ENCODE measurements at regions not wholly inside any gene's neighbourhood (a gene's known extent, or its start where the extent isn't known, plus 50 kb on each side); places are given as distances from the start of the nearest gene placed in this dataset.

DNA sequence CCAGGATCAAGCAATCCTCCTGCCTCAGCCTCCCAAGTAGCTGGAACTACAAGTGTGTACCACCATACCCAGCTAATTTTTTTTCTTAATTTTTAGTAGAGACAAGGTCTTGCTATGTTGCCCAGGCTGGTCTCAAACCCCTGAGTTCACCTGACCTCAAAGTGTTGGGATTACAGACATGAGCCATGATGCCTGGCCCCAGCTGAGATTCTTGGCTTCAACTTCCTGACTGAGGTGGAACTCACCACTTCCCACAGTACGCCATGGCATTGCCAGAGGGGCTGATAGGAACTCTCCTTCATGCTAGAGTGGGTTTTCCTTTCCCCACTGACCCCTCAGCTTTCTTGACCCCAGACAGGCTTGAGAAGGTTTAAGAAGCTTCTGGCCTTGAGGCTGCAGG is 251.0 kb upstream of the CSF3R start:
- H3K27ac ChIP-seq: no peak overlapping the region
- intact Hi-C loops (cut with DNase I): no loop called here
- DNase-seq: no peak
- H3K27me3 ChIP-seq: no peaks in the 10 kb centered on the region
- no peak overlapping the region for H3K4me3 ChIP-seq (replicated peaks in 1 of 3)
- no peaks in the 10 kb centered on the region for H3K4me1 ChIP-seq
- H3K9me3 ChIP-seq: no peaks in the 10 kb centered on the region
- 0% methylated on average over 1 of the region's 1 CpG for WGBS, 2 donors
- H3K36me3 ChIP-seq: no peaks in the 10 kb centered on the region
- TF ChIP-seq, protein P1, sequence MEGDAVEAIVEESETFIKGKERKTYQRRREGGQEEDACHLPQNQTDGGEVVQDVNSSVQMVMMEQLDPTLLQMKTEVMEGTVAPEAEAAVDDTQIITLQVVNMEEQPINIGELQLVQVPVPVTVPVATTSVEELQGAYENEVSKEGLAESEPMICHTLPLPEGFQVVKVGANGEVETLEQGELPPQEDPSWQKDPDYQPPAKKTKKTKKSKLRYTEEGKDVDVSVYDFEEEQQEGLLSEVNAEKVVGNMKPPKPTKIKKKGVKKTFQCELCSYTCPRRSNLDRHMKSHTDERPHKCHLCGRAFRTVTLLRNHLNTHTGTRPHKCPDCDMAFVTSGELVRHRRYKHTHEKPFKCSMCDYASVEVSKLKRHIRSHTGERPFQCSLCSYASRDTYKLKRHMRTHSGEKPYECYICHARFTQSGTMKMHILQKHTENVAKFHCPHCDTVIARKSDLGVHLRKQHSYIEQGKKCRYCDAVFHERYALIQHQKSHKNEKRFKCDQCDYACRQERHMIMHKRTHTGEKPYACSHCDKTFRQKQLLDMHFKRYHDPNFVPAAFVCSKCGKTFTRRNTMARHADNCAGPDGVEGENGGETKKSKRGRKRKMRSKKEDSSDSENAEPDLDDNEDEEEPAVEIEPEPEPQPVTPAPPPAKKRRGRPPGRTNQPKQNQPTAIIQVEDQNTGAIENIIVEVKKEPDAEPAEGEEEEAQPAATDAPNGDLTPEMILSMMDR (IDR thresholded peaks at IDR 0.05): no peak
- no peak for TF ChIP-seq POLR2A (IDR thresholded peaks at IDR 0.05)

DNA sequence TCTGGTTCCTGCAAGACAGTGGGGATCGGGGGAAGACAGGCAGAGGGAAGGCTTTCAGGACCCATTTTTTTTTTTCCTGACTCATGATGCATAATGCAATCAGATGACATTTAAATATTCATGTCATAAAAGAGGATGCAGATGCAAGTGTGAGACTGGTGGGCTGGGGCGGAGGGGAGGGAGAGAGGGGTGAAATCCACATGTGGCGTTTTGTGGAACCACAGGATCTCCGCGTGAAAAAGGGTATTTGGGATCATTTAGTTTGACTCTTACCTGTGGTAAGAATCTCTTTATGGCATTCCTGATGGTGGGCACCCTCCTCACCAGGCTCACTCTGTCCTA is 249.3 kb upstream of the CSF3R start:
- no peak for DNase-seq
- no peak overlapping the region for H3K27ac ChIP-seq
- no peaks in the 10 kb centered on the region for H3K36me3 ChIP-seq
- no peak overlapping the region for H3K4me3 ChIP-seq (replicated peaks in 1 of 3)
- no peaks in the 10 kb centered on the region for H3K9me3 ChIP-seq
- H3K4me1 ChIP-seq: no peaks in the 10 kb centered on the region
- no peaks in the 10 kb centered on the region for H3K27me3 ChIP-seq
- WGBS, 2 donors: 79% methylated on average over 5 of the region's 5 CpGs
- TF ChIP-seq, protein P1 (IDR thresholded peaks at IDR 0.05): no peak
- no peak for TF ChIP-seq POLR2A (IDR thresholded peaks at IDR 0.05)
- intact Hi-C loops (cut with DNase I): no loop called here

DNA sequence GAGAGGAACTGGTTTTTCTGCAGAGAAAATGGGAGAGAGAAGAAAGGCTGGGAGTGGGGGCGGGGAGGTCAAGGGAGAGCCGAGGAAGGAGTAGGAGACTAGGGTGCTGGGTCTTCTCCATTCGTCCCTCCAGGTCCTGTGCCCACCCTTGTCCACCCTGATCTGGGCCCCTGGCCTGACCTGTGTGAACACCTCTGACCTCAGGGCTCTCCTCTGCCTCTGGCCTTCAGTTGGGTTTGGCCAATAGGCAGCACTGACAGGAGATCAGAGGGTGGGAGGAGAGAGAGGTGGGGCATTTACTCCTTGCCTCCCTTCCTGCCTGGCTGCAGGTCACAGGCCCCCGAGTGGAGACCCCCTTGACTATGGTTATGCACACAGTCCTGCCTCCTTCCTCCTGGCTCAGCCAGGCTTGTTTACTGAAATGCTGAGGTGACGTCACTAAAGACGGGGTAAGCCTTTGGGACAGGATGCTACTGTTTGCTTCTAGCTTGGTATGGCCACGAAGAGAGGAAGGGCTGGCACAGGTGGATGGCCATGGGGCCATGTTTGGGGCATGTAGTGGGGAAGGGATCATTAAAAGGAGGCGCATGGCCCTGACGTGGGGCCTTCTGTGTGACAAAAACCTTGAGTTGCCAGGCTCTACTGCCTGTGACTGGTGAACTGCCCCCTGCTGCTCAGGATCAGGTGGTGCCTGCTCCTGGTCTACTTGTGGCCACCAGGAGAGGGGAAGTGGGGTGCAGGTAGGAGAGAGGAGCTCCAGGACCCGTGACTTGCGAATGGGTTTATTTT is 248.7 kb upstream of the CSF3R start:
- H3K4me3 ChIP-seq (replicated peaks in 1 of 3): no peak overlapping the region
- H3K36me3 ChIP-seq: no peaks in the 10 kb centered on the region
- no peaks in the 10 kb centered on the region for H3K9me3 ChIP-seq
- no peaks in the 10 kb centered on the region for H3K27me3 ChIP-seq
- no peak for DNase-seq
- no peak for TF ChIP-seq POLR2A (IDR thresholded peaks at IDR 0.05)
- TF ChIP-seq, protein P1 (IDR thresholded peaks at IDR 0.05): no peak
- H3K27ac ChIP-seq: no peak overlapping the region
- 58 to 63% methylated on average over 11 of the region's 11 CpGs for WGBS, 2 donors
- H3K4me1 ChIP-seq: no peaks in the 10 kb centered on the region
- intact Hi-C loops (cut with DNase I): no loop called here

DNA sequence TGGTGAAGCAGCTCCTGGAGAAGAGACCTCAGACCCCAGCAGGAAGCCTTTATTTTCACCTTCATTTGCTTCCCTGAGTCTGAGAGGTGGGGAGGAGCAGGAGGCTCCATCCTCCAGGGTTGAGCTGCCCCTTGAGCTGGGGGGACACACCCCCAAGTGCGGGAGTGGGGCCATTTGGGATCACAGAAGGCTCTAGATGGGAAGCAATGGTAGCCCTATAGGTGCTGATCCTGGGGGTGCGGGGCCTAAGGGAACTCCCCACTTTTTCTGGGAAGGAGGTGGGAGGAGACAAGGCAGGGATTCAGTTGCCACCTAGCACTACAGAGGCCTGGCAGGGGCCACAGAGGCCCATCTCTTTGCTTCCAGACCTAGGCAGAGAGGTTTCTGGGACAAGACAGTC is 247.9 kb upstream of the CSF3R start:
- intact Hi-C loops (cut with DNase I): no loop called here
- 84 to 100% methylated on average over 1 to 2 of the region's 2 CpGs for WGBS, 2 donors
- no peak overlapping the region for H3K4me3 ChIP-seq (replicated peaks in 1 of 3)
- no peaks in the 10 kb centered on the region for H3K4me1 ChIP-seq
- no peaks in the 10 kb centered on the region for H3K9me3 ChIP-seq
- TF ChIP-seq, protein P1 (IDR thresholded peaks at IDR 0.05): no peak
- TF ChIP-seq POLR2A (IDR thresholded peaks at IDR 0.05): no peak
- no peaks in the 10 kb centered on the region for H3K27me3 ChIP-seq
- no peak for DNase-seq
- H3K27ac ChIP-seq: no peak overlapping the region
- H3K36me3 ChIP-seq: no peaks in the 10 kb centered on the region

DNA sequence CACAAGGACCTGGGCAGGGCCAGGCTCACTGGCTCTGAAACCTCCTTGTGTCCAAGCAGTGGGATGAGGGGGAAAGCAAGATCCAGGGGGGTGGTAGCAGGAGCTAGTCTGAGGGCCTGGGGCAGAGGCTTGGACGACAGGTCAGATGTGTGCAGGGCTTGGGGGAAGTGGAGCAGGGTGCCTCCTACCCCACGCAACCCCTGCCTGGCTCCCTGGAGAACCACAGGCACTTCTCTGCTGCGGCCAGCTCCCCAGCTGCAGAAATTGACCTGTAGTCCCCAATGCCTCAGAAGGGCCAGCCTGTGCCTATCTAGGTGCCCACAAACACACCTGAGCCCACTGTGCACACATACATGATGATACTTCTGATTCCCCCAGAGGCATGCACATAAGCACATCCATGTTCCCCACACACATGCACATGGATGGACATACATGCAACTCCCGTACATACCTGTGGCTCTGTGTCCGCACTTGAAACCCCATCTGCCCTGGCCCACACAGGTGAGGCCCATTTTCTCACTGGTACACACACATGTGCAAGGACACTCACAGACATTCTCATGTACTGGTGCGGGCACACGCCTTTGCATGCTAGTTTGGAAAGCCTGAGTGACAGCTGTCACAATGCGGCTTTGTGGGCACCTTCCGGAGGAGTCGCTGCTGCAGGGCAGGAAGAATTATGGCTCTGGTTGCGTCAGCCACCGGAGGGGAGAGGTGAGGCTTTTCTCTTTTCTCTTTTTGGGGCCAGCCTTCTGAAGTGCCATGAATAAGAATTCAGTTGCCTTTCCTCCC is 247.2 kb upstream of the CSF3R start:
- no peaks in the 10 kb centered on the region for H3K4me1 ChIP-seq
- no peak for DNase-seq
- no peak overlapping the region for H3K4me3 ChIP-seq (replicated peaks in 1 of 3)
- H3K36me3 ChIP-seq: no peaks in the 10 kb centered on the region
- no peaks in the 10 kb centered on the region for H3K27me3 ChIP-seq
- 67 to 72% methylated on average over 8 to 11 of the region's 12 CpGs for WGBS, 2 donors
- intact Hi-C loops (cut with DNase I): no loop called here
- TF ChIP-seq, protein P1 (IDR thresholded peaks at IDR 0.05): no peak
- no peak for TF ChIP-seq POLR2A (IDR thresholded peaks at IDR 0.05)
- no peak overlapping the region for H3K27ac ChIP-seq
- H3K9me3 ChIP-seq: no peaks in the 10 kb centered on the region
